SK-N-SH treated with all-trans-retinoic acid at 6 μM for 48 hours (cell line): ENCODE measurements at regions not wholly inside any gene's neighbourhood (a gene's known extent, or its start where the extent isn't known, plus 50 kb on each side); places are given as distances from the start of the nearest gene placed in this dataset.

Source experiments
- ARNTL ChIP-seq: fragments of 450-650 bp; formaldehyde crosslinking; IDR thresholded peaks from 2 replicates; pipeline ENCODE4 v1.5.0; 2020; ENCODE audit warnings: low read depth, mild to moderate bottlenecking, moderate library complexity, borderline replicate concordance
- BACH2 ChIP-seq: fragments of 250-450 bp; sonication (Bioruptor Pico); IDR thresholded peaks from 2 replicates; pipeline ENCODE4 v1.9.0; 2021; ENCODE audit warnings: mild to moderate bottlenecking, borderline replicate concordance
- GLIS3 ChIP-seq: fragments of 250-450 bp; sonication (Bioruptor Pico); IDR thresholded peaks from 2 replicates; pipeline ENCODE4 v1.5.0; 2020; ENCODE audit warnings: mild to moderate bottlenecking, moderate library complexity
- OSR1 ChIP-seq: fragments of 250-450 bp; sonication (Bioruptor Pico); IDR thresholded peaks from 2 replicates; pipeline ENCODE4 v1.8.0; 2022; ENCODE audit warnings: moderate library complexity, mild to moderate bottlenecking, inconsistent platforms
- PPARA ChIP-seq: fragments of 250-450 bp; sonication (Bioruptor Pico); IDR thresholded peaks from 2 replicates; pipeline ENCODE4 v1.5.0; 2020; ENCODE audit warnings: mild to moderate bottlenecking, borderline replicate concordance
- SNAI2 ChIP-seq: fragments of 250-450 bp; sonication (Bioruptor Pico); IDR thresholded peaks from 2 replicates; pipeline ENCODE4 v1.5.0; 2020; ENCODE audit warnings: mild to moderate bottlenecking, moderate library complexity
- TCF4 ChIP-seq: fragments of 250-450 bp; sonication (Bioruptor Pico); IDR thresholded peaks from 2 replicates; pipeline ENCODE4 v1.8.0; 2021; ENCODE audit warnings: mild to moderate bottlenecking, moderate library complexity, borderline replicate concordance
- TOX ChIP-seq: fragments of 250-450 bp; sonication (Bioruptor Pico); IDR thresholded peaks from 2 replicates; pipeline ENCODE4 v1.8.0; 2021; ENCODE audit warnings: mild to moderate bottlenecking, moderate library complexity, borderline replicate concordance
- ZFP30 ChIP-seq: fragments of 450-650 bp; formaldehyde crosslinking; IDR thresholded peaks from 2 replicates; pipeline ENCODE4 v1.5.0; 2022; ENCODE audit warnings: mild to moderate bottlenecking, moderate library complexity
- ZNF70 ChIP-seq: fragments of 450-650 bp; formaldehyde crosslinking; IDR thresholded peaks from 2 replicates; pipeline ENCODE4 v1.5.0; 2020; ENCODE audit warnings: mild to moderate bottlenecking, moderate library complexity
- ZNF8 ChIP-seq: fragments of 450-650 bp; formaldehyde crosslinking; IDR thresholded peaks from 2 replicates; pipeline ENCODE4 v1.5.0; 2020; ENCODE audit warnings: mild to moderate bottlenecking, moderate library complexity
- TF ChIP-seq, protein P1 (sequence below): fragments of 250-450 bp; sonication (Bioruptor Pico); IDR thresholded peaks from 2 replicates; pipeline ENCODE4 v1.8.0; 2020; ENCODE audit warnings: mild to moderate bottlenecking, moderate library complexity, borderline replicate concordance
- TF ChIP-seq, protein P2 (sequence below): fragments of 250-450 bp; sonication (Bioruptor Pico); IDR thresholded peaks from 2 replicates; pipeline ENCODE4 v1.5.1; 2020; ENCODE audit warnings: low read depth, mild to moderate bottlenecking, moderate library complexity

DNA sequence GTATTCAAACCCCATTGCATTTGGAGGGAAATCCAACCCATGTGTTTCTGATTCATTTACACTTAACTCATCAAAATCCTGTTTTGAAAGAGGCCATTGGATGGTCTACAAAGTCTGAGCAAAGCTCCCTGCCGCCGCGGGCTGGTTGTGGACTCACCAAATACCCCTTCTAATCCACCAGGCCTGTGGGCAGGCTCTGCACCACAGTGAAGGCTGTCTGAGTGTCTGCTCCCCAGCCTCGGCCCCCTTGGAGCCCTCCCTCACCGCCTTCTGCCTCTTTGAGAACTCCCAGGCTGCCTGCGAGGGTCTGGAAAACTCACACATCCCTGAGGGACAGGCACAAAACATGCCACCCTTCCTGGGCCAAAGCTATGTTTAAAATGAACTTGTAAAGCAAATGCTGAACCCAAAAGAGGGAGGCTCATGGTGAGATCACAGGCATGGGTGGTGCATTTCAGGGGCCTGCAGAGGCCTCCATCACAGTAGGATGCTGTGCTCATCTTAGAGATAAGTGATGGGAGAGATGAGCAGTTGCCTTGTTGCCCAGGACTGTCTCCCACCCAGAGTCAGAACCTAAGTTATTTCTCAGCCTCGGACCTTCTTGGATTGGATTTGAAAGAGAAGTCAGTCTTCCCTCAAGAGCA lies 225.0 kb downstream of the CYP26B1 start:
- TF ChIP-seq, protein P1, sequence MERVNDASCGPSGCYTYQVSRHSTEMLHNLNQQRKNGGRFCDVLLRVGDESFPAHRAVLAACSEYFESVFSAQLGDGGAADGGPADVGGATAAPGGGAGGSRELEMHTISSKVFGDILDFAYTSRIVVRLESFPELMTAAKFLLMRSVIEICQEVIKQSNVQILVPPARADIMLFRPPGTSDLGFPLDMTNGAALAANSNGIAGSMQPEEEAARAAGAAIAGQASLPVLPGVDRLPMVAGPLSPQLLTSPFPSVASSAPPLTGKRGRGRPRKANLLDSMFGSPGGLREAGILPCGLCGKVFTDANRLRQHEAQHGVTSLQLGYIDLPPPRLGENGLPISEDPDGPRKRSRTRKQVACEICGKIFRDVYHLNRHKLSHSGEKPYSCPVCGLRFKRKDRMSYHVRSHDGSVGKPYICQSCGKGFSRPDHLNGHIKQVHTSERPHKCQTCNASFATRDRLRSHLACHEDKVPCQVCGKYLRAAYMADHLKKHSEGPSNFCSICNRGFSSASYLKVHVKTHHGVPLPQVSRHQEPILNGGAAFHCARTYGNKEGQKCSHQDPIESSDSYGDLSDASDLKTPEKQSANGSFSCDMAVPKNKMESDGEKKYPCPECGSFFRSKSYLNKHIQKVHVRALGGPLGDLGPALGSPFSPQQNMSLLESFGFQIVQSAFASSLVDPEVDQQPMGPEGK (CRISPR knock-in tag): no peak
- TF ChIP-seq, protein P2, sequence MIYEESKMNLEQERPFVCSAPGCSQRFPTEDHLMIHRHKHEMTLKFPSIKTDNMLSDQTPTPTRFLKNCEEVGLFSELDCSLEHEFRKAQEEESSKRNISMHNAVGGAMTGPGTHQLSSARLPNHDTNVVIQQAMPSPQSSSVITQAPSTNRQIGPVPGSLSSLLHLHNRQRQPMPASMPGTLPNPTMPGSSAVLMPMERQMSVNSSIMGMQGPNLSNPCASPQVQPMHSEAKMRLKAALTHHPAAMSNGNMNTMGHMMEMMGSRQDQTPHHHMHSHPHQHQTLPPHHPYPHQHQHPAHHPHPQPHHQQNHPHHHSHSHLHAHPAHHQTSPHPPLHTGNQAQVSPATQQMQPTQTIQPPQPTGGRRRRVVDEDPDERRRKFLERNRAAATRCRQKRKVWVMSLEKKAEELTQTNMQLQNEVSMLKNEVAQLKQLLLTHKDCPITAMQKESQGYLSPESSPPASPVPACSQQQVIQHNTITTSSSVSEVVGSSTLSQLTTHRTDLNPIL (CRISPR knock-in tag): no peak
- TF ChIP-seq TCF4 (no peak), ZFP30 (CRISPR knock-in tag) (no peak), OSR1 (no peak), GLIS3 (CRISPR knock-in tag) (no peak), SNAI2 (CRISPR knock-in tag) (no peak), ZNF70 (CRISPR knock-in tag) (no peak), BACH2 (CRISPR knock-in tag) (no peak), ARNTL (no peak), ZNF8 (no peak), TOX (CRISPR knock-in tag) (no peak), PPARA (CRISPR knock-in tag) (no peak)
